ENCODE measurements at regions not wholly inside any gene's neighbourhood (a gene's known extent, or its start where the extent isn't known, plus 50 kb on each side); places are given as distances from the start of the nearest gene placed in this dataset.

- no peaks in the 10 kb centered on the region for H3K27me3 ChIP-seq
Measured at GRCh38 chr19:30888937-30889336, 460.3 kb downstream of the TSHZ3 start.

GRCh38 chr19:30887042-30887441 is 462.2 kb downstream of the TSHZ3 start:
- H3K27ac ChIP-seq = no peak overlapping the region
- no peaks in the 10 kb centered on the region for H3K36me3 ChIP-seq
- no peak overlapping the region for H3K4me3 ChIP-seq
- no peak for DNase-seq (ENCODE audit: low spot score in 2 of 2)
- no peaks in the 10 kb centered on the region for H3K9me3 ChIP-seq
- H3K4me1 ChIP-seq = peaks cover 16% of the 10 kb centered on the region
- WGBS = 93% methylated on average over 3 of the region's 6 CpGs
- no peaks in the 10 kb centered on the region for H3K27me3 ChIP-seq
- no peak for TF ChIP-seq POLR2A (IDR thresholded peaks at IDR 0.05)
- TF ChIP-seq EP300 (IDR thresholded peaks at IDR 0.05) = no peak
- TF ChIP-seq CTCF (IDR thresholded peaks at IDR 0.05) = no peak
- TF ChIP-seq POLR2AphosphoS5 (IDR thresholded peaks at IDR 0.05) = no peak

More at GRCh38 chr19:30888937-30889336, 460.3 kb downstream of the TSHZ3 start:
- H3K36me3 ChIP-seq = no peaks in the 10 kb centered on the region
- TF ChIP-seq CTCF (IDR thresholded peaks at IDR 0.05) (no peak), EP300 (IDR thresholded peaks at IDR 0.05) (no peak), POLR2A (IDR thresholded peaks at IDR 0.05) (no peak), POLR2AphosphoS5 (IDR thresholded peaks at IDR 0.05) (no peak)
- DNase-seq (ENCODE audit: low spot score in 2 of 2) = no peak
- H3K27ac ChIP-seq = no peak overlapping the region
- WGBS = 86% methylated on average over 2 of the region's 2 CpGs
- no peaks in the 10 kb centered on the region for H3K9me3 ChIP-seq
- no peak overlapping the region for H3K4me3 ChIP-seq
- peaks cover 7% of the 10 kb centered on the region for H3K4me1 ChIP-seq

GRCh38 chr19:30886222-30886621 is 463.0 kb downstream of the TSHZ3 start:
- WGBS = 82% methylated on average over 7 of the region's 7 CpGs
- peaks cover 17% of the 10 kb centered on the region for H3K4me1 ChIP-seq
- no peaks in the 10 kb centered on the region for H3K9me3 ChIP-seq
- no peak for DNase-seq (ENCODE audit: low spot score in 2 of 2)
- no peak for TF ChIP-seq POLR2AphosphoS5 (IDR thresholded peaks at IDR 0.05)
- no peak for TF ChIP-seq EP300 (IDR thresholded peaks at IDR 0.05)
- TF ChIP-seq CTCF (IDR thresholded peaks at IDR 0.05) = no peak
- no peak for TF ChIP-seq POLR2A (IDR thresholded peaks at IDR 0.05)
- H3K27ac ChIP-seq = no peak overlapping the region
- no peaks in the 10 kb centered on the region for H3K27me3 ChIP-seq
- H3K36me3 ChIP-seq = no peaks in the 10 kb centered on the region
- H3K4me3 ChIP-seq = no peak overlapping the region

GRCh38 chr19:30884146-30884812 is 465.0 kb downstream of the TSHZ3 start:
- no peak for TF ChIP-seq EP300 (IDR thresholded peaks at IDR 0.05)
- no peak for TF ChIP-seq POLR2AphosphoS5 (IDR thresholded peaks at IDR 0.05)
- TF ChIP-seq POLR2A (IDR thresholded peaks at IDR 0.05) = no peak
- TF ChIP-seq CTCF (IDR thresholded peaks at IDR 0.05) = no peak
- 96% methylated on average over 8 of the region's 11 CpGs for WGBS
- Histone ChIP-seq H3K4me1 (peaks cover 10% of the 10 kb centered on the region), H3K9me3 (no peaks in the 10 kb centered on the region), H3K4me3 (no peak overlapping the region), H3K27ac (no peak overlapping the region), H3K27me3 (no peaks in the 10 kb centered on the region), H3K36me3 (no peaks in the 10 kb centered on the region)
- DNase-seq (ENCODE audit: low spot score in 2 of 2) = no peak

GRCh38 chr19:30883071-30883470 is 466.2 kb downstream of the TSHZ3 start:
- no peaks in the 10 kb centered on the region for H3K36me3 ChIP-seq
- H3K9me3 ChIP-seq = no peaks in the 10 kb centered on the region
- no peaks in the 10 kb centered on the region for H3K27me3 ChIP-seq
- TF ChIP-seq CTCF (IDR thresholded peaks at IDR 0.05) (no peak), POLR2AphosphoS5 (IDR thresholded peaks at IDR 0.05) (no peak), EP300 (IDR thresholded peaks at IDR 0.05) (no peak), POLR2A (IDR thresholded peaks at IDR 0.05) (no peak)
- no peak overlapping the region for H3K27ac ChIP-seq
- peaks cover 10% of the 10 kb centered on the region for H3K4me1 ChIP-seq
- no peak for DNase-seq (ENCODE audit: low spot score in 2 of 2)
- H3K4me3 ChIP-seq = no peak overlapping the region
- 24% methylated on average over 4 of the region's 4 CpGs for WGBS
